ENCODE measurements at regions not wholly inside any gene's neighbourhood (a gene's known extent, or its start where the extent isn't known, plus 50 kb on each side); places are given as distances from the start of the nearest gene placed in this dataset.

DNA sequence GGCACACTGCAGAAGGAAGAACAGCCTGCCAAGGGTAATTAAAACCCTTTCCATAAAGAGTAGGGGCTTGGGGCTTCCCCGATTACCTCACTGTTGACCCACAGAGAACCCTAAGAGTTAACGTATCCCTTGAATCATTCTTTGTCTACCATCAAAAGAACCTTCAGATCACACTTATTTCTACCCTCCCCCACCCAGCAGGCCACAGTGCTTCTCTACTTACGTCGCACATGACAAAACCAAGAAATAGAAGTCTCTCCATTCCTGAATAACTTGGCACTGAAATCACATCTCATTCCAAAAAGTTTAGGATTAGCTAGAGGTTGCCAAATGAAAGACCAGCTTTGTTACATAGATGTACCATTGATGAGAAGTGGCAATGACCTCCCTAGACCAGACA lies 268.7 kb upstream of the GAS1 start:
- no peak for DNase-seq
- H3K36me3 ChIP-seq = no peaks in the 10 kb centered on the region

DNA sequence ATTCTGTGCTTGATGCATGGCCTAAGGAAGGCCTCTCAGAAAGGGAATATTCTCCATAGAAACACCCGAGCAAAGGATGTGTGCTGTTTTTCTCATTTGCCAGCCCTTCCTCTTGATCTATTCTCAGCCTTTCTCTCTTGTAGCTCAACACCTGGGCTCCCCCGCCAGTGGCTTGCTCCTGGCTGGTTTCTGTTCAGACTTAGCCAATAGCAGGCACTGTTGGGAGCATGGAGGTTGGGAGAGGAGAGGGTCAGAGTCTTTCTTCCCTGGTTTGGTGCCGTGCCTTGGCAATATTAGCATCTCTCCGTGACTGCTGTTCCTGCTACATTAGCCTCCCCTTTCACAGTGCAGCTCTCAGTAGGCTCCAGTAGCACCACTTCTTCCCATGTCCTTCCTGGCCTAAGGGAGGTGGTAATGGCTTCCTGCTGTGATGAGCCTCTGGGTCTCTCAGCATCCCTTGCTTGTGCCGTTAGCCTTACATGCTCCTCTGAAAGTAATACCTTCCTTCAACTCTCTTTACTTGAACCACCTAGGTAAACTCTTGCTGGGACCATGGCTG lies 269.7 kb upstream of the GAS1 start:
- DNase-seq = no peak
- TF ChIP-seq, protein P1, sequence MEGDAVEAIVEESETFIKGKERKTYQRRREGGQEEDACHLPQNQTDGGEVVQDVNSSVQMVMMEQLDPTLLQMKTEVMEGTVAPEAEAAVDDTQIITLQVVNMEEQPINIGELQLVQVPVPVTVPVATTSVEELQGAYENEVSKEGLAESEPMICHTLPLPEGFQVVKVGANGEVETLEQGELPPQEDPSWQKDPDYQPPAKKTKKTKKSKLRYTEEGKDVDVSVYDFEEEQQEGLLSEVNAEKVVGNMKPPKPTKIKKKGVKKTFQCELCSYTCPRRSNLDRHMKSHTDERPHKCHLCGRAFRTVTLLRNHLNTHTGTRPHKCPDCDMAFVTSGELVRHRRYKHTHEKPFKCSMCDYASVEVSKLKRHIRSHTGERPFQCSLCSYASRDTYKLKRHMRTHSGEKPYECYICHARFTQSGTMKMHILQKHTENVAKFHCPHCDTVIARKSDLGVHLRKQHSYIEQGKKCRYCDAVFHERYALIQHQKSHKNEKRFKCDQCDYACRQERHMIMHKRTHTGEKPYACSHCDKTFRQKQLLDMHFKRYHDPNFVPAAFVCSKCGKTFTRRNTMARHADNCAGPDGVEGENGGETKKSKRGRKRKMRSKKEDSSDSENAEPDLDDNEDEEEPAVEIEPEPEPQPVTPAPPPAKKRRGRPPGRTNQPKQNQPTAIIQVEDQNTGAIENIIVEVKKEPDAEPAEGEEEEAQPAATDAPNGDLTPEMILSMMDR (IDR thresholded peaks at IDR 0.05; ENCODE audit: low read depth, low read length) = no peak
- Histone ChIP-seq H3K36me3 (no peaks in the 10 kb centered on the region), H3K27ac (no peak overlapping the region), H3K27me3 (ENCODE audit: insufficient read depth, low read depth, severe bottlenecking) (peaks cover 54% of the 10 kb centered on the region), H3K4me3 (ENCODE audit: low read depth, low read length) (no peak overlapping the region), H3K9me3 (ENCODE audit: severe bottlenecking) (no peaks in the 10 kb centered on the region)

More for the DNA sequence above, 268.7 kb upstream of the GAS1 start:
- Histone ChIP-seq H3K4me3 (ENCODE audit: low read depth, low read length) (no peak overlapping the region), H3K27me3 (ENCODE audit: insufficient read depth, low read depth, severe bottlenecking) (peaks cover 50% of the 10 kb centered on the region), H3K27ac (no peak overlapping the region), H3K9me3 (ENCODE audit: severe bottlenecking) (no peaks in the 10 kb centered on the region)
- TF ChIP-seq, protein P1 (IDR thresholded peaks at IDR 0.05; ENCODE audit: low read depth, low read length) = no peak

DNA sequence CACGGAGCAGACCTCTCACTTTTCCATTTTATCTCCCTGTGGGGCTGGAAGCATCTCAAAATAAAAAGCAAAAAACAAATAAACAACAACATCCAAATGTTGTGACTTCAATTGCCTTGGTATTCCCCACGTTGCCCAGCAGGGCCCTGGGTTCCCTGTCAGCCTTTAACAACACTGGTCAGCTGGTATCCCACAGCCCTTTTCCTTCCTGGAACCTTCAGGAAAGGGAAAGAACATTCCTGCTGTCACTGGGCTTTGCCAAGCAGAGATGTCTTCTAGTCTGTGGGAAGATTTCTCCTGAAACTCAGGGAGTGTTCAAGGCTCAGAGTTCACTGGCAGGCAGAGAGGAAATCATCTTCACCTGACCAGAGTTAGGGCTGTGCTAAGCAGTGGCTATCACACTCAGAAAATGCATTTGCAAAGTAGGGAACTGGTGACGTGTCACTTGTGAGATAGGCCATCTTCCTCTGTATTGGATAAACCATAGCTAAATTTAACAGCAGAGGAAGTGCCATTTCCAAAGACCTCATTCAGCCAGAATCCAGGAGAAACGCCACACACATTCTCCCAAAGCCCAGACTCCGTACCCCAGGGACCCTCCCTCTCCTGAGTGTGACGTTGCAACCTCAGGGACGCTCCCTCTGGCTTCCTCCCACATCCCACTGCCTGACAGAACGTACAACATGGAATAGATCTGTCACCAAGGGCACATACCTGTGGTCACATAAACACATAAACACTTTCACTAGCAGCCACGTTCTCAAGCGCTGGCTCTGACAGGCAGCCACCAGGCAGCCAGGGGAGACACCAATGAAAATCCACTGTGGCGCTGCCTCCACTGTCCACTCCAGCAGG lies 274.0 kb upstream of the DAPK1 start:
- no peak overlapping the region for H3K27ac ChIP-seq
- no peak for DNase-seq
- H3K27me3 ChIP-seq (ENCODE audit: insufficient read depth, low read depth, severe bottlenecking) = peaks cover 75% of the 10 kb centered on the region
- no peaks in the 10 kb centered on the region for H3K36me3 ChIP-seq
- no peaks in the 10 kb centered on the region for H3K9me3 ChIP-seq (ENCODE audit: severe bottlenecking)
- H3K4me3 ChIP-seq (ENCODE audit: low read depth, low read length) = no peak overlapping the region
- TF ChIP-seq, protein P1 (IDR thresholded peaks at IDR 0.05; ENCODE audit: low read depth, low read length) = no peak

DNA sequence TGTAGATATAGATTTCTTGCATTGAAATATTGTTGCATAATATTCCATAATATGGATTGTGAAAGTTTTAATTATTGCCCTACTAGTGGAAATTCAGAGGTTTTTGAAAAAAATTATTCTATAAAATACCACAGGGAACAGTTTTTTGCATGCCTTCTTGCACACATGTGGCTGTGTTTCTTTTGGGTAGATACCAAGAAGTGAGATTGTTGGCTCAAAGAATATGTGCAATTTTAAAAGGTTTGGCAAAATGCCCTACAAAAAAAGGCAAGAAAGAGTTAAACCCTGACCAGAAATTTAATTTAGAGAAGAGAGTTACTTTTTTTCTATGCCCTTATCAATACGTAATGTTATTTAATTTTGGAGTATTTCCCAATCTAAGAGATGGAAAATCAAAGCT lies 270.8 kb upstream of the DAPK1 start:
- H3K36me3 ChIP-seq = no peaks in the 10 kb centered on the region
- no peaks in the 10 kb centered on the region for H3K9me3 ChIP-seq (ENCODE audit: severe bottlenecking)
- TF ChIP-seq, protein P1 (IDR thresholded peaks at IDR 0.05; ENCODE audit: low read depth, low read length) = no peak
- H3K27me3 ChIP-seq (ENCODE audit: insufficient read depth, low read depth, severe bottlenecking) = peaks cover 68% of the 10 kb centered on the region
- H3K4me3 ChIP-seq (ENCODE audit: low read depth, low read length) = no peak overlapping the region
- no peak for DNase-seq
- H3K27ac ChIP-seq = no peak overlapping the region

DNA sequence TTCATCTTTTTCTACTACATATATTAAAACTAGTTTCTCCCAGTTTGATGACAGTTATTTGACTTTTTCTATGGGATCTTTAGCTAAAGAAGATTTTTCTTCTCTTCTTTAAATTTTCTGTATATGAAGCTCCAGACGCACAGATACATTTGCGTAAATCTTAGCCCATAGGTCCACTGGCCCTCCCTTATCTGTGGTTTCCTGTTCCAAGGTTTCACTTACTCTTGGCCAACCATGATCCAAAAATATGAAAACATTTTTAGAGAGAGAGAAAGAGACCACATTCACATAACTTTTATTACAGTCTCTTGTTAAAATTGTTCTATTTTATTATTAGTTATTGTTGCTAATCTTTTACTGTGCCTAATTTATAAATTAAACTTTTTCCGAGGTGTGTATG lies 270.2 kb upstream of the DAPK1 start:
- TF ChIP-seq, protein P1 (IDR thresholded peaks at IDR 0.05; ENCODE audit: low read depth, low read length) = no peak
- Histone ChIP-seq H3K9me3 (ENCODE audit: severe bottlenecking) (no peaks in the 10 kb centered on the region), H3K27me3 (ENCODE audit: insufficient read depth, low read depth, severe bottlenecking) (peaks cover 67% of the 10 kb centered on the region), H3K27ac (no peak overlapping the region), H3K36me3 (no peaks in the 10 kb centered on the region), H3K4me3 (ENCODE audit: low read depth, low read length) (no peak overlapping the region)
- no peak for DNase-seq
